Neuron (in vitro differentiated cells): ENCODE measurements at regions not wholly inside any gene's neighbourhood (a gene's known extent, or its start where the extent isn't known, plus 50 kb on each side); places are given as distances from the start of the nearest gene placed in this dataset.

ENCODE experiments used
- H2AFZ ChIP-seq: one replicate; pipeline ENCODE4 v1.6.1; 2013; ENCODE audit warnings: low read depth, mild to moderate bottlenecking, inconsistent platforms, low read length, moderate library complexity
- H3K27me3 ChIP-seq: one replicate; pipeline ENCODE4 v1.6.1; 2013; ENCODE audit warnings: low read length; ENCODE audit not compliant: insufficient read depth
- H3K36me3 ChIP-seq: one replicate; pipeline ENCODE4 v1.6.1; 2013; ENCODE audit warnings: low read length; ENCODE audit not compliant: insufficient read depth
- H3K4me1 ChIP-seq: one replicate; pipeline ENCODE4 v1.6.1; 2013; ENCODE audit warnings: low read length; ENCODE audit not compliant: insufficient read depth
- H3K4me3 ChIP-seq: 2 replicates; pipeline ENCODE4 v1.5.1; 2013; ENCODE audit warnings: mild to moderate bottlenecking, low read length, moderate library complexity
- H3K9me3 ChIP-seq: one replicate; pipeline ENCODE4 v1.6.1; 2013; ENCODE audit warnings: low read length

DNA sequence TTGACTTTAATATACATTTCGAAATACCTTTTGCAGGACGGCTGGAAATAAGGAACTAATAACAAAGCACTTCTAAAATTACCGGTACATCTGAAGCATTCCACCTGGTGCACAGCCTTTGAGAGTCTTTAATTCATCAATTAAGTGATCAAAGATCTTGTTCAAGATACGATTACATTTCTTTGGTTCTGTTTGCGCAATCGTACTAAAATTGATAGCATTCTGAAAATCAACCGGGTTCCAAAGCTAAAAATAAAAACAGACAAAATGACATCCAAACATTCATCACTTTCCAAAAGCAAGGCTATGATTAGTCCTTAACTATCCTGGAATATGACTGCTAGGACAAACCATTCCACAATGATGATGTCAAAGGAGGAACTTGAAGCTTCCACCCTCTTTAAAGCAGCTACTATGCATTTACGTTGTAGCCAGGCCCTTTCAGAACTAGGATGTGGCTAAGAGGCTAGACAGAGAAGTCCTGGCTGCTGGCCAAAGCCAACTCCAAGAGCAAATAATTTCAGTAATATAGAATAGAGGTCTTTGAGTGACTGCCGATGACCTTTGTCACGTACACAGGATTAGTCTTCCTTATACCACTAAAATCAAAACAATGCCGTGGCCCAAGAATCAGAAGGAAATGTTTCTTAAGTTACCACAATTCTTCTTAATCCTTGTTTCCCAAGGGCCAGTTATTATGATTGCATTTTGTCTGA is 299.8 kb upstream of the PSMD7 start:
- no peaks in the 10 kb centered on the region for H3K27me3 ChIP-seq
- H3K9me3 ChIP-seq: no peaks in the 10 kb centered on the region
- no peak overlapping the region for H3K4me3 ChIP-seq
- H3K36me3 ChIP-seq: no peaks in the 10 kb centered on the region
- no peaks in the 10 kb centered on the region for H3K4me1 ChIP-seq
- H2AFZ ChIP-seq: no peak overlapping the region

DNA sequence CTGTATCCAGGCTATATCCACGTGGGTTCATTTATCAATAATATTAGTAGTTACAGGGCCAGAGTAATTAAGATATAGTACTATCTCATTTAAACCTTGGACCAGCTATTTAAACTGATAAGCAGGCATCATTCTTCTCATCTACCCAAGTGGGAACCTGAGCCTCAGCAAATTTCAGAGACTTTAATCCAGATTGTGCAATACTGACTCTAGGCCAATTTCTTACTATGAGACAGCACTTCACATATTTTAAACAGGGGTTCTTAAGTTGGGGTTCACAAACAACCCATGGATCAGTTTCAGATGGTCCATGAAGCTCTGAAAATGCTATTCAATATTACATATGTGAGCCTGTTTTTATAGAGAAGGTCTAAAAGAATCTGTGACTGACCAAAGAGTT is 302.7 kb upstream of the PSMD7 start:
- H2AFZ ChIP-seq: no peak overlapping the region
- no peaks in the 10 kb centered on the region for H3K27me3 ChIP-seq

DNA sequence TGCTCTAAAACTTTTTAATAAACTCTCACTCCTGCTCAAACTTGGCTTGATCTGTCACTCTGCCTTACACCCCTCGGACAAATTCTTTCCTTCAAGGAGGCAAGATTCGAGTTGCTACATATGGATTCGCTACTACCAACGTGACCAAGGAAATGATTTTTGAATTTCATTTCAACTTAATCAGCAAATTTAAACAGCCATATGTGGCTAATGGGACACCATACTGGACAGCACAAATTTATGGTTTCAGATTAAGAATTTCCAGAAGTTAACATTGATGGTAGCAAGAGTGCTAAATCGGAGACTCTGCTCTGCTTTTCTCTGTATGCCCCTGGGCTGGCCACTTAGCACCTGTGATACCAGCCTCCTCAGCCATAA is 318.2 kb upstream of the PSMD7 start:
- Histone ChIP-seq H3K27me3 (no peaks in the 10 kb centered on the region), H3K4me1 (no peaks in the 10 kb centered on the region), H3K36me3 (no peaks in the 10 kb centered on the region), H2AFZ (no peak overlapping the region), H3K9me3 (no peaks in the 10 kb centered on the region), H3K4me3 (no peak overlapping the region)

More for the DNA sequence above, 302.7 kb upstream of the PSMD7 start:
- H3K9me3 ChIP-seq: no peaks in the 10 kb centered on the region
- H3K4me3 ChIP-seq: no peak overlapping the region
- H3K4me1 ChIP-seq: no peaks in the 10 kb centered on the region
- H3K36me3 ChIP-seq: no peaks in the 10 kb centered on the region

DNA sequence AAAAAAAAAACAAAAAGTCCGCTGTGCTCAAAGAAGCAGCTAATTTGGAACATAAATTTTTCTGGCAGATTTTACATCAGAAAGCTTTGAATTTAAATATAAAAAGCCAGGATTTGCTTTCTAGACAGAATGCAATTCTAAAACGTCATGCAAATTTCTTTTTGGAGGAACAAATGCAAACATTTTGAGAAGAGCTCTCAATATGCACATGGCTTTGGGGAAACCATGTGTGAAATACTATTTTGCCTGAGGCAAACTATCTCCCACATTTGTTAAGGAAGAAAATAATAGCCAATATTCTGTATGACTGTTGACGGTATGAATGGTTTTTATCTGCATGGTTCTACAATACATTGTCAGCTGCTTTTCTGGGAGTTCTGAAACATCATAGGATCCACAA is 320.0 kb upstream of the PSMD7 start:
- no peaks in the 10 kb centered on the region for H3K27me3 ChIP-seq
- no peak overlapping the region for H2AFZ ChIP-seq
- no peaks in the 10 kb centered on the region for H3K4me1 ChIP-seq
- H3K36me3 ChIP-seq: no peaks in the 10 kb centered on the region
- no peak overlapping the region for H3K4me3 ChIP-seq
- no peaks in the 10 kb centered on the region for H3K9me3 ChIP-seq

DNA sequence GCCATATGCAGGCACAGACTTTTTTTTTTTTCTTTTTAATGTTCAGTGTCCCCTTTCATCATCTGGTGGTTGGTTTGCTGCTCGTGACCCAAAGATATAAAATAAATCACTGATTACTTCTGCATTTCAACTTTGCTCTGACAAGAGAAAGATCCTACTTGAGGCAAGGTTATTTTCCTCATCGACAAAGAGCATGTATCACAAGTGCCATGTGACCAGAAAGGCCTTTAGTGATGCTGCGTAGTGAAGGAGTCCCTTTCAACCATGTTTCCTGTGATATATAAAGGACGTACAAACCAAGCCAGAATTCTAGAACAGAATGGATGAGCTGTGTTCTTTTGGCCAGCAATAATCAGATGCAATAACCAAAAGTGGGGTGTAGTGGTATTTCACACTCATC is 323.4 kb upstream of the PSMD7 start:
- no peaks in the 10 kb centered on the region for H3K4me1 ChIP-seq
- no peaks in the 10 kb centered on the region for H3K9me3 ChIP-seq
- H3K4me3 ChIP-seq: no peak overlapping the region
- no peaks in the 10 kb centered on the region for H3K27me3 ChIP-seq
- H2AFZ ChIP-seq: no peak overlapping the region
- H3K36me3 ChIP-seq: no peaks in the 10 kb centered on the region

DNA sequence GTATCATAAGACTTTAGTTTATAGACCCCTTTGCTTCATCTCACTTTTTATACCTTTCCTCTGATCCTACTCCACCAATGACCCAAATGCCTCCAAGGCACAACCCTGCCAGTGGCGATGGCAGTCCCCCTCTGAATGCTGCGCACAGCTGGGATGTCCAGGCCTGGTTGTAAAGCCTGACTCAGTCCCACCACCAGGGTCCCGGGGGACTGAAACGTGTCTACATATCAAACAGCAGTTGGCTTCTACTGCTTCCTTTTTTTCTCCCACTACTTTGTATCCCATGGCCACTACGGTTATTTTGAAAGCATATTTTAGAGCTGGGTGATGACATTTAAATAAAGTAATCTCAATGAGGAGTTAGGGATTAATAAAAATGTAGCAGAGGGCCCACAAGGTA is 329.8 kb upstream of the PSMD7 start:
- no peak overlapping the region for H2AFZ ChIP-seq
- H3K4me1 ChIP-seq: no peaks in the 10 kb centered on the region
- peaks cover 2% of the 10 kb centered on the region for H3K9me3 ChIP-seq
- H3K27me3 ChIP-seq: no peaks in the 10 kb centered on the region
- H3K36me3 ChIP-seq: no peaks in the 10 kb centered on the region
- H3K4me3 ChIP-seq: no peak overlapping the region

DNA sequence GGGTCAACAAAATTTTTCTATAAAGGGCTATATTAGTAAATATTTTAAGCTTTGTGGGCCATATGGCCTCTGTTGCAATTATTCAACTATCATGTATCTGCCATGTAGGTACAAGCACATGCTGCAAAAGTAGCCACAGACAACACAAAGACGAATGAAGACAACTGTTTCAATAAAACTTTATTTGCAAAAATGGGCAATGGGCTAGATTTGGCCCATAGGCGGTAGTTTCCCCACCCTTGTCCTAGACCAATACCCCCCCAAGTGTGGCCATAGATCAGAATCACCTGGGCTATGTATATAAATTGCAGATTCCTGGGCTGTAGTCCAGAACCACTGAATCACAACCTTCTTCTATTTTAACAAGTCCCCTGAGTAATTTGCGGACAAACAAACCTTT is 331.0 kb upstream of the PSMD7 start:
- H3K27me3 ChIP-seq: no peaks in the 10 kb centered on the region
- no peak overlapping the region for H2AFZ ChIP-seq

DNA sequence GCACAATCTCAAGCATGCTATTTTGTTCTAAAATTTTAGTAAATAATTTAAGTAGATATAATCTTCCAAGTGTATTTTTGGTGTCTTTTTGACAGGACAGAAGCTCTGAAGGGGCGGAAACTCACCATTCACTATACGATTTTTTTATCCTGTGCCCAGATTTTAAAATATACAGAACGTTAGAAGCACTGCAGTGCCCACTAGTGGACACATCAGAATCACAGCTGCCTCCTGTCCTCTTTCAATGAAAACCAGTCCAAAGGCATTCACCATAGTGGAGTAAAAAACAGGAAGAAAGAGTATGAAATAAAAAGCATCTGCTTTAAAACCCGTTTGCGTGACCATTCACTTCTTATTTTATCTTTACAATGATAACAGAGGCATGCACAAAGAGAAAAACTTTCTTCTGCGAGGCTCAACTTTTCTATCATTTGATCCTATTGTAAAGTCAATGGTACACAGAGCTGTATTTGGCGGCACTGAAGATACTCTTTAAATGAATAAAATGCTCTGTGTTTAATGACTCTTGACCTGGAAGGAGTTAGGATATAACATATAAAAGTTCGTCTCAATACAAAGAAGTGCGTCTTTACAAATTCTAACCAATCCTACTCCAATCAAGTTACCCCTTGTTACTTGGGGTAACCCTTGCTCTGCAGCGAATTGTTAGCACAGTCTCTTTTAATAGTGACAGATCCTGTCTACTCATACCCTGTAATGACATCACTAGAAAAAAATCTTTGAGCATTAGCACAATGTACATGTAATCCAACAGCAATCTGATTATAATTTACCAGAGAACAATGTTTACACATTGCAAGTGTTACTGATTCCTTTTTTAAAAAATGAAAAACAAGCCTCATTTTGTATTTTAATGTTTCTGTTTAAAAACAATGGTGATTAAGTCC is 339.8 kb upstream of the PSMD7 start:
- Histone ChIP-seq H3K27me3 (no peaks in the 10 kb centered on the region), H3K36me3 (no peaks in the 10 kb centered on the region), H3K4me3 (no peak overlapping the region), H2AFZ (no peak overlapping the region), H3K9me3 (no peaks in the 10 kb centered on the region), H3K4me1 (no peaks in the 10 kb centered on the region)

More for the DNA sequence above, 331.0 kb upstream of the PSMD7 start:
- H3K36me3 ChIP-seq: no peaks in the 10 kb centered on the region
- H3K9me3 ChIP-seq: peaks cover 2% of the 10 kb centered on the region
- no peaks in the 10 kb centered on the region for H3K4me1 ChIP-seq
- H3K4me3 ChIP-seq: no peak overlapping the region

DNA sequence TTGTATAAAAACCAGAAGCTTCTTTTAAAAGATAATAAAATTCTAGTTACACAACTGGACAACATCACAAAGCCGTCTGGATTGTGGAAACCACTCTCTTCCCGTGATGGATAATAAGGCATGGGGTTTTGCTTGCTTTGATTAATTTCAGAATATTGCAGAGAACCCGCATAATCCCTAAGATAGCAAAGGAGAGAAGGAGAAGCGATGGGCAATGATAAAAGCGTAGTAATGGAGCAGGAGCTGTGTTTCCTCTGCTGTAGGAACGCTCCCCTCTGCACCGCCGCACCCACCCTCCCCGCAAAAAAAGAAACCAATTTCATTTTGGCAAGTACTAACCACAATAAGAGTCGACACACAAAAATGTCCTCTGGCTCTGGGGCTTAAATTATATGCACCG is 340.9 kb upstream of the PSMD7 start:
- Histone ChIP-seq H3K36me3 (no peaks in the 10 kb centered on the region), H3K4me3 (no peak overlapping the region), H2AFZ (no peak overlapping the region), H3K27me3 (no peaks in the 10 kb centered on the region), H3K9me3 (no peaks in the 10 kb centered on the region), H3K4me1 (peaks cover 3% of the 10 kb centered on the region)

DNA sequence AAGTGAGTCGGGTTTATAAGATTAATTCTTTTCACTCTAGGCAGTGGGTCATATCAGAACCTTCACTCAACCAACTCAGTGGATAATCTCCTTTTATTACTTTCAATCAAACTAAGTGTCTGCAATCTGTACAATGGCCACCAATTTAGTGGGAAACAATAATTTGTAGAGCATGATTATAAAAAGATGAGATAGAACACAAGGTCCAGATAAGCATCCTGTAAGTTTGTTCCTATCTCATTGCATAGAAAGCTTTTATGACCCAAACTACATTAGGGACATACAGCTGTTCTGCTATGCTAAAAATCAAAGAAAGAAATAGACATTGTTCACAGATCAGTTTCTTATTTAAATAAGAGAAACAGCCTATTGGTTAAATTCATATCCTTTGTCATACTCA is 341.4 kb upstream of the PSMD7 start:
- no peak overlapping the region for H3K4me3 ChIP-seq
- H3K27me3 ChIP-seq: no peaks in the 10 kb centered on the region
- no peaks in the 10 kb centered on the region for H3K36me3 ChIP-seq
- no peaks in the 10 kb centered on the region for H3K9me3 ChIP-seq
- H2AFZ ChIP-seq: no peak overlapping the region
- H3K4me1 ChIP-seq: peaks cover 3% of the 10 kb centered on the region

DNA sequence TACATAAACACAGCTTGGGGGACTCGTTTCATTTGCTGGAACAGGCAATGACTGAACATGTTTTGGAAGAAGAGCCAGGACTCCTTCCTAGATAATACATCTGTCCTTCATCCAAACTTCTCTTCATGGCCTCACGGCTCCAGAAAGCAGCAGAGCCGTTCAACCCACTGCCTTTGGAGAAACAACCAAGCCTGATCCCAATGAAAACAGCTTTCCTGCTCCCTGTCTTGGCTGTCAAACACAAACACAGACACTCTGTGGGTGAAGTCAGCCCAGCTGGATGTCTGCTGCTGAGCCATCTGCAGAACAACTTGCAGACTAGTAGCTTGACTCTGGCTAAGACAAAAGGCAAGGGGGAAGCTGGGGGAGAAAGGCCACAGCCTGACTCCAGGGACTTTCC is 345.1 kb upstream of the PSMD7 start:
- no peaks in the 10 kb centered on the region for H3K36me3 ChIP-seq
- H3K4me1 ChIP-seq: peaks cover 3% of the 10 kb centered on the region
- no peaks in the 10 kb centered on the region for H3K9me3 ChIP-seq
- no peak overlapping the region for H2AFZ ChIP-seq
- no peak overlapping the region for H3K4me3 ChIP-seq
- no peaks in the 10 kb centered on the region for H3K27me3 ChIP-seq

DNA sequence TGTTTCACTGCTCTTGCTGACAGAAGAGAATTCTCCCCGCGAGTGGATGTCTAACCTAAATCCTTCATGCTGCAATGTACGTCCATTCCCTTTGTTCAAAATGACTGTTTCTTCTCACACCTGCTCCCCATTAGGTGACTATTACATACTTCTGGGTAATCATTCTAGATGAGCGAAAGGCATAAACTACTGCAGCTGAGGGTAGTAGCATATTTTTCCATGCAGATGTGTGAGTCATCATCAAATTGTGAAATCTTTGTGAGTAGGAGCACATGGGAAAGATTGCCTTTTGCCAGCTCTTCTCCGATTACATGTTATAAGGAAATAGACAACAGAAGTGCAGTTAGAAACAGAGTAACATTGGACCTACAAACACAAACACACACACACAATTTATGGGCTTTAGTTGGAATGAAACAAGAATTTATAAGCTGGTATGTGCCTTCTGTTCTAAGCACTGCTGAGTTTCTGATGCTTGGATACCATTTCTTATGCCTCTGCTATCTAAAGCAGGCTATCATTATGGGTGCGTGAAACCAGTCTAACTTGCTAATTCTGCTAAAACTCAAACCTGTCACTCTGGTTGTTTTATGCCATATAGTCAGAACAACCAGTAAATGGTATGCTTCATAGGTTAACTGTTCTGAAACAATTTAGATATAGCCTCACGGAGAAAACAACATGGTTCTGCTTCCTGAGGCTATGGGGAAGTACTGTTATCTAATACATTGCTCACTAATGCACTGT is 346.9 kb upstream of the PSMD7 start:
- Histone ChIP-seq H2AFZ (no peak overlapping the region), H3K9me3 (no peaks in the 10 kb centered on the region), H3K27me3 (no peaks in the 10 kb centered on the region), H3K4me1 (peaks cover 3% of the 10 kb centered on the region), H3K36me3 (no peaks in the 10 kb centered on the region), H3K4me3 (no peak overlapping the region)

DNA sequence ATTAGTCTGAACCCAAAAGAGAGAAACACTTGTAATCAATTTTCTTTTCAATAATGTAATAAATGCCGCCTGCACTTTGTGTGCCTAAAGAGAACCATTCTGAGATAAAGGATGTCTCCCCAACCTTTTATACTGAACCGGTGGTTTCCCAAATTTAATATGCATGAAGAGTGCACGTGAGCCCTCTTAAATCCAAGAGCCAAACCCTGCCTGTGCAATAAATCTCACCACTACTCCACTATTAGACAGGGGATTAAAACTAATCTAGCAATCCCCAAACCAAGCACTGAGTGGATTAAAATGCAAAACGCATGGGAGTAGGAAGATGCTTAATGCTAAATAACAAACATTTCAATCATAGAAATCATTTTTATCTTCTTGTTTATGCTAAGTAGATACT is 351.0 kb upstream of the PSMD7 start:
- Histone ChIP-seq H2AFZ (no peak overlapping the region), H3K4me3 (no peak overlapping the region), H3K9me3 (no peaks in the 10 kb centered on the region), H3K36me3 (no peaks in the 10 kb centered on the region), H3K27me3 (no peaks in the 10 kb centered on the region), H3K4me1 (no peaks in the 10 kb centered on the region)
